SK-N-SH (cell line): ENCODE measurements at regions not wholly inside any gene's neighbourhood (a gene's known extent, or its start where the extent isn't known, plus 50 kb on each side); places are given as distances from the start of the nearest gene placed in this dataset.

Source experiments
- CTCF ChIP-seq: fragments of 200-600 bp; sonication (generic); IDR thresholded peaks from 2 replicates; pipeline ENCODE4 v1.6.1; 2017; ENCODE audit warnings: antibody characterized with exemption, mild to moderate bottlenecking, moderate library complexity
- NRF1 ChIP-seq: IDR thresholded peaks from 2 replicates; pipeline ENCODE4 v1.6.1; 2012; ENCODE audit warnings: low read depth, mild to moderate bottlenecking, low read length
- SIN3A ChIP-seq: IDR thresholded peaks from 2 replicates; pipeline ENCODE4 v1.6.1; 2012; ENCODE audit warnings: low read depth, mild to moderate bottlenecking, low read length, moderate library complexity, borderline replicate concordance
- SMC3 ChIP-seq: IDR thresholded peaks from 2 replicates; pipeline ENCODE4 v1.6.1; 2012; ENCODE audit warnings: low read depth, low read length, improper control_type of control experiment
- USF2 ChIP-seq: fragments of 150-350 bp; IDR thresholded peaks from 2 replicates; pipeline ENCODE4 v1.6.1; 2017; ENCODE audit warnings: antibody characterized with exemption, low read length, low read depth, borderline replicate concordance

- TF ChIP-seq NRF1 (no peak), CTCF (no peak), SIN3A (no peak), SMC3 (no peak), USF2 (no peak)
These were observed 194.4 kb upstream of the ITGA4 start for GRCh38 chr2:181262782-181263181.
